Activated T-cell treated with anti-CD3 and anti-CD28 coated beads, Interleukin-2, amount 50 U/mL, for 24 hours (primary cell): ENCODE measurements at regions not wholly inside any gene's neighbourhood (a gene's known extent, or its start where the extent isn't known, plus 50 kb on each side); places are given as distances from the start of the nearest gene placed in this dataset.
"Not testable (repeated sequence)": the region's sequence is repeated elsewhere in the genome, so short reads cannot be mapped to it uniquely, and the experiment has no call there.

Experiments
- DNase-seq: peaks from one replicate; pipeline ENCODE4 v3.0.0-alpha.2; 2020
- H3K27ac Mint-ChIP-seq: 2 replicates; pipeline ENCODE4 v1.8.0; 2020; ENCODE audit warnings: mild to moderate bottlenecking, mixed read lengths
- H3K27me3 Mint-ChIP-seq: 2 replicates; pipeline ENCODE4 v1.8.0; 2020; ENCODE audit warnings: mixed read lengths
- H3K36me3 Mint-ChIP-seq: 2 replicates; pipeline ENCODE4 v1.8.0; 2020; ENCODE audit warnings: low read depth, mixed read lengths
- H3K4me1 Mint-ChIP-seq: 2 replicates; pipeline ENCODE4 v1.8.0; 2020; ENCODE audit warnings: low read depth, mixed read lengths
- H3K4me3 Mint-ChIP-seq: 2 replicates; pipeline ENCODE4 v1.8.0; 2020; ENCODE audit warnings: mild to moderate bottlenecking, moderate library complexity, mixed read lengths
- H3K9me3 Mint-ChIP-seq: 2 replicates; pipeline ENCODE4 v1.8.0; 2020; ENCODE audit warnings: mixed read lengths

DNA sequence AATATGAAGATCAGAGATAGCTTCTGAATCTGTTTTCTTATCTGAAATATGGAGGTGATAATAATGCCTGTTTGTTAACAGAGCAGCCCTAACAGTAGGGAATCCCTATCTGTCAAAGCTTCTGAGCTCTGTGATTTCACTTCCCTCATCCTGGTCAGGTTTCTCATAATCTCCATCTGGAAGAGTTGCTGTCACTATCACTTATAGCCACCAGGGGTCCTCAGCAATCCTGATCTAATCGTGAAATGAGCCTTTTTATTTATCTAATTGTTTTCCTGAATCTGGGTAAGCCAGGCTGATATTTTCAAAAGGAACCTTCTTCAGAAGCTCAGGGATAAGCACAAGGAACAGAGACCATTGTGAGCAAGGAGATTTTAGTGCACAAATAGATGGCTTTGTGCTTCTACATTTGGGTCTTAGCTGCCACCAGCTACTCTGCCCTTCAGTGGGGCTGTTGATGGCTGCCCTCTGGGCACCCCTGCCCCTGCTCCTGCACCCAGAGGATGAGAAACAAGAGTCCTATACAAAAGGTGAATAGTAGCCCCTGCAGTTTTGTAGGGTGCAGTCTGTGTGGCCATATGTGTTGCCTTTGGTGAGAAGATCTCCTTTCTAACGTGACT, 196.4 kb upstream of the RADX start:
- Mint-ChIP-seq H3K36me3 (no peaks in the 10 kb centered on the region), H3K4me1 (no peaks in the 10 kb centered on the region), H3K9me3 (no peaks in the 10 kb centered on the region), H3K27ac (no peak overlapping the region), H3K4me3 (no peak overlapping the region), H3K27me3 (peaks cover 51% of the 10 kb centered on the region)
- DNase-seq: no peak

DNA sequence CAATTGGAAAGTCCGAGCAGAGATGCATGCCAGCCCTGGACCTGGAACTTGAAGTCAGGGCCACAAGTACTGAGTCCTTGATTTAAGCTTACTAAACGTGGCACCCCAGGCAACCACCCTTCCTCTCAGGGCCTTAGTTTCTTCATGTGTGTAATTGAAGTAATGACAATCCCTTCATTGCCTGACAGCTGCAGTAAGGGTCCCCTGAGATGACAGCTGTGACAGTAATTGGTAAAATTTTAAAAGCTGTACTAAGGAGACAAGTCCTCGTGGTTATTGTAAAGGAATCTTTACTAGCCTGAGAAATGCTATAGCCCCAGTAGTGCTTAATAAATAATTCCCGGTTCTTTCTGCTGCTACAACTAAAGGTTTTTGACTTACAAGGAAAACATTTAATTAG, 175.1 kb upstream of the RADX start:
- Mint-ChIP-seq H3K27me3 (peaks cover 43% of the 10 kb centered on the region), H3K4me3 (no peak overlapping the region), H3K4me1 (no peaks in the 10 kb centered on the region), H3K9me3 (no peaks in the 10 kb centered on the region), H3K27ac (no peak overlapping the region), H3K36me3 (no peaks in the 10 kb centered on the region)
- no peak for DNase-seq

DNA sequence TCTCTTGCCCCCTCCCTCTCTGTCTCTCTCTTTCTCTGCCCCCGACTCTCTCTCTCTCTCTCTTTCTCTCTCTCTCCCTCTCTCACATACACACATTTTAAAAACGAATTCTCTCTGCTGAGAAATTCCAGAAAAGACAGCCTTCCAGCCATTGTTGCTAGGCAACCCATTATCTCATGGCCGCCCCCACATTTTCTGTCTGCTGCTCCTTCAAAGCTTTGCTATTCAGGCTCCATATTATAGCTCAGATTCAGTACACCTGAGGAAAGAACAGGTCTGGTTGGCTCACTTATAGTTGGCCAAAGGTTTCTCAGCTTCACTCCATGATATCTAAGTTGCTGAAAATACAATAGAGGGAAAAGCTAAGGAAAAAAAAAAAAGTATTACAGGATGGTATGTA, 174.4 kb upstream of the RADX start:
- no peaks in the 10 kb centered on the region for H3K9me3 Mint-ChIP-seq

DNA sequence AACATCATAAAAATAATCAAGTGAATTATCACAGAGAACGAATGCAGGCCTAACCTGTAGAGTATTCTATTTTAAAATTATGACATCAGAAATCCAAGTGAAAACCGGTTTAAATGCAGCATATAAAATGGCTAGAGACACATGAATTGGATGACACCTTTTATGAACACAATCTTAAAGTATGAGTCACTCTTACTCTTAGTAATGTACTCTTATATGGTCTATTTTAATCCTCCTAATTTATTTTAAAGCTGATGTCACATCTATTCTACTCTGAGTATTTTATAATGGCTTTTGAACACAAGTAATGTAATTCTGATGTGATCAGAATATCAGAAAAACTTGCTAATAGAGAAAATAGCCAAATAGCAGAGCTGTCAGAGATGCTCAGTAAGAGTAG, 161.4 kb upstream of the RADX start:
- H3K9me3 Mint-ChIP-seq: no peaks in the 10 kb centered on the region
- DNase-seq: no peak

More for the DNA sequence above, 174.4 kb upstream of the RADX start:
- Mint-ChIP-seq H3K4me3 (no peak overlapping the region), H3K27me3 (peaks cover 39% of the 10 kb centered on the region), H3K36me3 (no peaks in the 10 kb centered on the region), H3K27ac (no peak overlapping the region), H3K4me1 (no peaks in the 10 kb centered on the region)
- no peak for DNase-seq

DNA sequence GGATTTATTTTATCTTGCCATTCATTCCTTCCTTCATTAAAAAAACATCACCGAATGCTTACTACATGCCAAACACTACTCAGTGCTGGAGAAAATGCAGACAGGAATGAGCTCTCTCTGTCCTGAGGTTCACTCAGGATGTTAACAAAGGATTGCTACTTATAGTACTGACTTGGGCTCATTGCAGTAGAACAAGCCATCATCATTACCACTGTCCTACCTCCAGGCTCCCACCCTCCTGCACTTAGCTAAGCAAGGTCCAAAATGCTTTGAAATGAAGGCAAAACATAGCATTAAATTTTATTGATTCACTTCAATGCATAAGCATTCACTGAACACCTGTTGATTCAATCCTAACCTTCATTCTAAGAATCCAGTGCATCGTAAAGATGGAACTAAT, 159.8 kb upstream of the RADX start:
- Mint-ChIP-seq H3K4me1 (no peaks in the 10 kb centered on the region), H3K27me3 (peaks cover 12% of the 10 kb centered on the region), H3K27ac (no peak overlapping the region), H3K9me3 (no peaks in the 10 kb centered on the region), H3K36me3 (no peaks in the 10 kb centered on the region), H3K4me3 (no peak overlapping the region)
- DNase-seq: no peak

More for the DNA sequence above, 161.4 kb upstream of the RADX start:
- Mint-ChIP-seq H3K4me3 (no peak overlapping the region), H3K27me3 (peaks cover 26% of the 10 kb centered on the region), H3K36me3 (no peaks in the 10 kb centered on the region), H3K27ac (no peak overlapping the region), H3K4me1 (no peaks in the 10 kb centered on the region)

DNA sequence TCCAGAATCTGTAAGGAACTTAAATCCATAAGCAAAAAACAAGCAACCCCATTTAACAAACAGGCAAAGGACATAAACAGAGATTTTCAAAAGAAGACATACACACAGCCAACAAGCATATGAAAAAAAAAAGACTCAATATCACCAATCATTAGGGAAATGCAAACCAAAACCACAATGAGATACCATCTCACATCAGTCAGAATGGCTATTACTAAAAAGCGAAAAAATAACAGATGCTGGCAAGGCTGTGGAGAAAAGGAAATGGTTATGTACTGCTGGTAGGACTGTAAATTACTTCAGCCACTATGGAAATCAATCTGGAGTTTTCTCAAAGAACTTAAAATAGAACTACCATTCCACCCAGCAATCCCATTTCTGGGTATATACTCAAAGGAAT, 156.8 kb upstream of the RADX start:
- Mint-ChIP-seq H3K4me3 (no peak overlapping the region), H3K36me3 (no peaks in the 10 kb centered on the region), H3K4me1 (no peaks in the 10 kb centered on the region), H3K27me3 (peaks cover 26% of the 10 kb centered on the region), H3K9me3 (no peaks in the 10 kb centered on the region), H3K27ac (no peak overlapping the region)
- no peak for DNase-seq

DNA sequence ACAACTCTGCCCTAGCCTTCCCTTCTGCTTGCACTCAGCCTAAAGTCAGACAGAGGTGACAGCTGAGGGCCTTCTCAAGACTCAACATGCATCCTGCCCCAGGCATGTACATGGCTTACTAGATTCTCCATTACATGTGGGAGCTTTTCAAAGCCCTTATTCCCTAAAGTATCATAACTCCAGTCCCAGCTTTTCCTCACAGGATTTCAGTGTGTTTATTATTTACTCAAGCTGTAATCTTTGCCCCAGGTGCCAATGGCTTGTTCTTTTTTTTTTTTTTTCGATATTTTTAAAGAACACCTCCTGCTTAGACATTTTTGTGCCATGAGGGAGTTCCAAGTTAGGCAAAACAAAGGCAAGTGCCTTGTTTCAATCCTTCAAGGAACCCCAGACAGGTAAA, 154.0 kb upstream of the RADX start:
- H3K4me1 Mint-ChIP-seq: no peaks in the 10 kb centered on the region
- H3K9me3 Mint-ChIP-seq: no peaks in the 10 kb centered on the region
- no peak overlapping the region for H3K27ac Mint-ChIP-seq
- no peak overlapping the region for H3K4me3 Mint-ChIP-seq
- peaks cover 34% of the 10 kb centered on the region for H3K27me3 Mint-ChIP-seq
- no peak for DNase-seq
- no peaks in the 10 kb centered on the region for H3K36me3 Mint-ChIP-seq

DNA sequence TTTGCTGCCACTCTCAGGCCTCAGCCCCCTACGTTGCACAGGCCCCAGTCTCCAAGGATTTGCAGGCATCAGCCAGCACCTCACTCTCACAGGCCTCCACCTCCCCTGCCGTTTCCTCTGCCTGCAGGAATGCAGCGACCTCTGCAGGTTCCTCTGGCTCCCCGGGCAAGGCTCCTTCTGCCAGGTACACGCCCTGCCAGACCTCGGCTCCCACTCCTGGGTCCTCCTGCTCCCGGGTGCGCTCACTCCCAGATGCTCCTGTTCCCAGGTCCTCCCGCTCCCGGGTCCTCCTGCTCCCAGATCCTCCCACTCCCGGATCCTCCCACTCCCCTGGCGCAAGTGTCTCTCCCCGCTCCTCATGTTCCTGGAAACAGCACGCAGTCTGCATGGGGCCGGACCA, 144.4 kb upstream of the RADX start:
- Mint-ChIP-seq H3K27me3 (peaks cover 35% of the 10 kb centered on the region), H3K27ac (no peak overlapping the region), H3K9me3 (no peaks in the 10 kb centered on the region), H3K4me3 (no peak overlapping the region), H3K36me3 (no peaks in the 10 kb centered on the region), H3K4me1 (no peaks in the 10 kb centered on the region)
- DNase-seq: no peak

DNA sequence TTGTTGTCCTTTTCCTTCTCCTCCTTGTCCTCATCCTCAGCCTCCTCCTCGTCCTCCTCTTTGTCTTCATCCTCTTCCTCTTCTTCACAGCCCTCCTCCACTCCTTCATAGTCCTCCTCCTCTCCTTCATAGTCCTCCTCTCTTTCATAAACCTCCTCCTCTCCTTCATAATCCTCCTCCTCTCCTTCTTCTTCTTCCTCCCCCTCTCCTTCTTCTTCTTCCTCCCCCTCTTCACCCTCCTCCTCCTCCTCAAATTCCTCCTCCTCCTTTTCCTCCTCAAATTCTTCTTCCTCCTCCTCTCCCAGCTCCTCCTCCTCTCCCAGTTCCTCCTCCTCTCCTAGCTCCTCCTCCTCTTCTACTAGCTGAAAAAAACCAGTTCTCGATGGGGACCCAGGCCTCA, 143.8 kb upstream of the RADX start:
- Mint-ChIP-seq H3K9me3 (no peaks in the 10 kb centered on the region), H3K4me3 (no peak overlapping the region), H3K4me1 (no peaks in the 10 kb centered on the region), H3K27ac (no peak overlapping the region), H3K36me3 (no peaks in the 10 kb centered on the region), H3K27me3 (peaks cover 35% of the 10 kb centered on the region)
- DNase-seq: no peak

DNA sequence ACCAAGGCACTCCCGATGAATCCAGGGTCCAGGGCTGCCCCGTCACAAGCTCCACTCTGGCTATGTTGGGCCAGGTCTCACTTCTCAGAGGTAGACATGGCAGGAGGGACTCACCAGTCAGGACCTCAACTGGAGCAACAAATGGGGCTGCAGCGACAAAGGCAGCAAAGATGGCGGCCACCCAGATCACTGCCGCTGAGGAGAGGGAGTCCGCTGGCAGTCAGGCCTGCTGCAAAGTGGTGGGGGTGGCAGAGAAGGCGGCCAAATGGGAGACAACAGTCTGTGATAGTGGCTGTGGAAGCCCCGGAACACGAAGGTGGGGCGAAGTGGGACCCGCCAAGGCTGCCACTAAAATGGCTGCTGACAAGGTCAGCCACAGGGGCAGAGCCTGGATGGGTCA, 143.3 kb upstream of the RADX start:
- no peak overlapping the region for H3K27ac Mint-ChIP-seq

DNA sequence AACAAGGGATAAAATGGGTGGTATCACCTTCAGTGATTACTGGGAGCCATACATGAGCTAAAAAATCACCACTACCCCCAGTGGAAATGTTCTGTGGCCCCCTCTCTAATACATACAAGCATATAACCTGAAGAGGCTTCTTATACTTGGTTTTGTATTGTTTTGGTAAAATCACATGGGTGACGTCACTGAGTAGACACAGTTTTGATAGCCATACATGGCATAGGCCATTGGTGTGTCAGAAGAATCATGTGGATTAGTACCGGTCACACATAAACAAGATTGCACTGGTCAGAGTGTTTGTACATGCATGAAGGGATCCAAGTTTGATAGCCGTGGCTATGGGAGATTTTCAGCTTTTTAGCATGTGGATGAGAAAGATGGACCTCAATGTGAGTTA, 131.9 kb upstream of the RADX start:
- H3K36me3 Mint-ChIP-seq: no peaks in the 10 kb centered on the region
- H3K27me3 Mint-ChIP-seq: peaks cover 33% of the 10 kb centered on the region
- no peaks in the 10 kb centered on the region for H3K9me3 Mint-ChIP-seq
- H3K27ac Mint-ChIP-seq: no peak overlapping the region
- peaks cover 21% of the 10 kb centered on the region for H3K4me1 Mint-ChIP-seq
- H3K4me3 Mint-ChIP-seq: no peak overlapping the region
- no peak for DNase-seq

More for the DNA sequence above, 143.3 kb upstream of the RADX start:
- Mint-ChIP-seq H3K27me3 (peaks cover 33% of the 10 kb centered on the region), H3K4me3 (no peak overlapping the region), H3K9me3 (no peaks in the 10 kb centered on the region), H3K4me1 (no peaks in the 10 kb centered on the region), H3K36me3 (no peaks in the 10 kb centered on the region)
- DNase-seq: no peak

DNA sequence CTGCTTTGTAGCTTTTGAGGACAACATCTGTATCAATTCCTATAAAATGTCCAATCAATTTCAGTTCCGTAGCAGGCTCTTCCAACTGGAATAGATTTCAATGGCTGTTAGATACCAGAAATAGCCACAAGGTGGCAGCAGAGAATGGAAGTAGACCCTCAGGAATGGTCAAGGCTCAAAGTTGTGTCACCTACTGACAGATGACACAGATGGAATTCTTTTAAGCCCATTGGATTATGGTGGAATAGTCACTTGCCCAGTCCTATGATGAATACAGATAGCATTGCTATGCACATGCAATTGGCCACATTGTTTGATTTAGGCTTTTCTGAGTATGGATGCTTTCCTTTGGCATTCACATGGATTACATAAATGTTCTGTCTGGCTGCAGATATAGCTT, 130.4 kb upstream of the RADX start:
- no peaks in the 10 kb centered on the region for H3K36me3 Mint-ChIP-seq
- peaks cover 24% of the 10 kb centered on the region for H3K27me3 Mint-ChIP-seq
- H3K9me3 Mint-ChIP-seq: no peaks in the 10 kb centered on the region
- H3K4me3 Mint-ChIP-seq: no peak overlapping the region
- peaks cover 29% of the 10 kb centered on the region for H3K4me1 Mint-ChIP-seq
- no peak for DNase-seq
- H3K27ac Mint-ChIP-seq: no peak overlapping the region

DNA sequence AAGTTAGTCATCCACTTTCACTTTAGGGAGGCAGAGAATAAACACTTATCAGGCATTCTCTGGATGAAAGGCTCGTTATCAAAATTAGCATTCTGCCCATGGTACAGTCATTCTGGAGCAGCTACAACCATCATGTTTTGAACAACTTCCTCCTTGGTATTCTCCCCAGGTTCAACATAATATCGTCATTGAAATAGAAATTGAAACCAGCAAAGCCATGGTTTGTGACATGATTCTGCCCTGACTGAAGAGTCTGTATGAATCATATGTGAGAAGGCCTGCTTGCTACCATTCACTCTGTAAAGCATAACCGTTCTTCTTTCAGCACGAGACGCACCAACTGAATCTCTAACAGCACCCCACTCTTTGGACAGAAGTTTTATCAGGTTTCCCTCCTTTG, 127.5 kb upstream of the RADX start:
- Mint-ChIP-seq H3K27me3 (peaks cover 29% of the 10 kb centered on the region), H3K9me3 (no peaks in the 10 kb centered on the region), H3K4me1 (peaks cover 29% of the 10 kb centered on the region), H3K27ac (peak overlapping the region; percentile 82), H3K36me3 (no peaks in the 10 kb centered on the region), H3K4me3 (peak overlapping the region; percentile 44)
- no peak for DNase-seq

DNA sequence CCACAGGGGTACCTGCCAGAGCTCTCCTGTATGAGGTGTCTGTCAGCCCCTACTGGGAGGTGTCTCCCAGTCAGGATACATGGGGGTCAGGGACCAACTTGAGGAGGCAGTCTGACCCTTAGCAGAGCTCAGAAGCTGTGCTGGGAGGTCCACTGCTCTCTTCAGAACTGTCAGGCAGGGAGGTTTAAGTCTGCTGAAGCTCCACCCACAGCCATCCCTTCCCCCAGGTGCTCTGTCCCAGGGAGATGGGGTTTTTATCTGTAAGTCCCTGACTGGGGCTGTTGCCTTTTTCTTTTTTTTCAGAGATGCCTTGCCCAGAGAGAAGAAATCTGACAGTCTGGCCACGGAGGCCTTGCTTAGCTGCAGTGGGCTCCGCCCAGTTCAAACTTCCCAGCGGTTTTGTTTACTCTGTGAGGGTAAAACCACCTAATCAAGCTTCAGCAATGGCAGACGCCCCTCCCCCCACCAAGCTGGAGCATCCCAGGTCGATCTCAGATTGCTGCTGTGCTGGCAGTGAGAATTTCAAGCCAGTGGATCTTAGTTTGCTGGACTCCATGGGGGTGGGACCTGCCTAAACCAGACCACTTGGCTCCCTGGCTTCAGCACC, 118.5 kb upstream of the RADX start:
- H3K27ac Mint-ChIP-seq, DNase-seq, H3K9me3 Mint-ChIP-seq, H3K4me1 Mint-ChIP-seq, H3K4me3 Mint-ChIP-seq, H3K36me3 Mint-ChIP-seq: not testable (repeated sequence)
- peaks cover 73% of the 10 kb centered on the region for H3K27me3 Mint-ChIP-seq

DNA sequence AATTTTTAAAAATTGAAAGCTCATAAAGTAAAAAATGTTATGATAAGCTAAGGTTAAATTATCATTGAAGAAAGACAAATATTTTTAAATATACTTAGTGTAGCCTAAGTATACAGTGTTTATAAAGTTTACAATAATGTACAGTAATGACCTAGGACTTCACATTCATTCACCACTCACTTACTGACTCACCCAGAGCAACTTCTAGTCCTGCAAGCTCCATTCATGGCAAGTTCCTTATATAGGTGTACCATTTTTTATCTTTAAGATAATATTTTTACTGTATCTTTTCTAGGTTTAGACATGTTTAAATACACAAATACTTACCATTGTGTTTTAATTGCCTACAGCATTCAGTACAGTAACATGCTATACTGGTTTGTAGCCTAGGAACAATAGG, 112.3 kb upstream of the RADX start:
- Mint-ChIP-seq H3K36me3 (no peaks in the 10 kb centered on the region), H3K4me3 (no peak overlapping the region), H3K27me3 (peaks cover 36% of the 10 kb centered on the region), H3K9me3 (peaks cover 4% of the 10 kb centered on the region), H3K27ac (no peak overlapping the region), H3K4me1 (peaks cover 12% of the 10 kb centered on the region)
- DNase-seq: no peak
